Endothelial cell of umbilical vein (primary cell): ENCODE measurements at regions not wholly inside any gene's neighbourhood (a gene's known extent, or its start where the extent isn't known, plus 50 kb on each side); places are given as distances from the start of the nearest gene placed in this dataset.

Source experiments
- BruUV-seq: library from RNA; stranded (reverse); fragments of 400-500 nt; replicated peaks from 2 replicates; lab custom pipeline; 2021; lab: Mats Ljungman, UMichigan
- CTCF ChIA-PET: fragments of 300-600, 350-600 bp; sonication (Branson Sonifier 250); formaldehyde crosslinking; loops from one replicate; lab custom pipeline; 2021; ENCODE audit warnings: antibody characterized with exemption, inconsistent platforms; lab: Charles Lee
- POLR2A ChIA-PET: fragments of 300-600, 350-600 bp; sonication (Branson Sonifier 250); formaldehyde crosslinking; loops from one replicate; lab custom pipeline; 2021; ENCODE audit warnings: antibody characterized with exemption, inconsistent platforms; lab: Charles Lee
- DNase-seq: peaks from one replicate; pipeline ENCODE4 v3.0.0-alpha.2; 2011; ENCODE audit warnings: low read depth, low spot score
- FAIRE-seq: peaks from 2 replicates; lab custom pipeline; 2011; peaks lifted over from hg19 to GRCh38; lab: Jason Lieb, UNC
- H2AFZ ChIP-seq: 2 replicates; pipeline ENCODE4 v1.6.0; 2012; ENCODE audit warnings: low read depth, low read length, control low read depth, inconsistent platforms
- H3K27ac ChIP-seq: 2 replicates; pipeline ENCODE4 v1.5.1; 2011; ENCODE audit warnings: low read depth, mild to moderate bottlenecking, control low read depth, low read length, moderate library complexity; ENCODE audit not compliant: insufficient read depth
- H3K27me3 ChIP-seq, 2 experiments: 2 replicates each; pipeline versions ENCODE4 v1.6.0 to v1.6.1; 2011; ENCODE audit warnings: low read length in 2 of 2, mixed read lengths in 1 of 2; ENCODE audit not compliant: control insufficient read depth in 2 of 2, insufficient read depth in 2 of 2
- H3K36me3 ChIP-seq, 2 experiments: 2 replicates in 1 of 2; 3 replicates in 1 of 2; pipeline ENCODE4 v1.5.1; 2011; ENCODE audit warnings: low read length in 2 of 2, mild to moderate bottlenecking in 1 of 2, moderate library complexity in 1 of 2; ENCODE audit not compliant: control insufficient read depth in 2 of 2, insufficient read depth in 2 of 2; ENCODE audit errors: extremely low read depth in 1 of 2
- H3K4me1 ChIP-seq: 3 replicates; pipeline ENCODE4 v1.5.1; 2011; ENCODE audit warnings: mild to moderate bottlenecking, low read length; ENCODE audit not compliant: control insufficient read depth, insufficient read depth; ENCODE audit errors: extremely low read depth
- H3K4me2 ChIP-seq: 2 replicates; pipeline ENCODE4 v1.6.1; 2011; ENCODE audit warnings: low read length, control low read depth, mixed read lengths; ENCODE audit not compliant: insufficient read depth
- H3K4me3 ChIP-seq, 3 experiments: fragments of 200-600 bp in 1 of 3; sonication (generic), shearing (Covaris generic) in 1 of 3; replicated peaks in 1 of 3; 2 replicates each; pipeline ENCODE4 v1.5.1; 2011 to 2016; ENCODE audit warnings: control low read depth in 3 of 3, low read length in 3 of 3, mild to moderate bottlenecking in 2 of 3, inconsistent platforms in 1 of 3, low read depth in 1 of 3, moderate library complexity in 1 of 3; ENCODE audit not compliant: insufficient read depth in 1 of 3
- H3K79me2 ChIP-seq: 2 replicates; pipeline ENCODE4 v1.6.0; 2012; ENCODE audit warnings: low read length, inconsistent platforms; ENCODE audit not compliant: control insufficient read depth, insufficient read depth
- H3K9ac ChIP-seq: replicated peaks from 2 replicates; pipeline ENCODE3; 2011; ENCODE audit warnings: low read length, control low read depth; ENCODE audit not compliant: insufficient read depth; ENCODE audit errors: extremely low read depth
- H3K9me1 ChIP-seq: replicated peaks from 3 replicates; pipeline ENCODE4 v1.6.0; 2011; ENCODE audit warnings: mild to moderate bottlenecking, low read length; ENCODE audit not compliant: control insufficient read depth, insufficient read depth; ENCODE audit errors: extremely low read depth
- H3K9me3 ChIP-seq: replicated peaks from 2 replicates; pipeline ENCODE4 v1.5.1; 2012; ENCODE audit warnings: low read length, inconsistent platforms; ENCODE audit not compliant: control insufficient read depth, insufficient read depth
- H4K20me1 ChIP-seq: replicated peaks from 2 replicates; pipeline ENCODE3; 2011; ENCODE audit warnings: mild to moderate bottlenecking, low read length; ENCODE audit not compliant: control insufficient read depth, insufficient read depth; ENCODE audit errors: extremely low read depth
- CTCF ChIP-seq, 2 donors: IDR thresholded peaks; 1 replicate in 1 of 2; 2 replicates in 1 of 2; pipeline ENCODE4 v1.5.1; 2011; ENCODE audit warnings: low read length in 2 of 2, mild to moderate bottlenecking in 2 of 2, moderate library complexity in 2 of 2, control low read depth in 1 of 2, inconsistent platforms in 1 of 2, low read depth in 1 of 2; ENCODE audit not compliant: insufficient read depth in 1 of 2; ENCODE audit errors: extremely low read depth in 1 of 2
- EZH2 ChIP-seq: IDR thresholded peaks from 2 replicates; pipeline ENCODE4 v1.6.1; 2012; ENCODE audit warnings: borderline replicate concordance, low read depth, mild to moderate bottlenecking, moderate library complexity, low read length, inconsistent platforms; ENCODE audit not compliant: severe bottlenecking
- FOS ChIP-seq: IDR thresholded peaks from 2 replicates; pipeline ENCODE4 v1.6.1; 2011; ENCODE audit warnings: mild to moderate bottlenecking, low read length, moderate library complexity, borderline replicate concordance; ENCODE audit not compliant: insufficient read depth
- GATA2 ChIP-seq: IDR thresholded peaks from 2 replicates; pipeline ENCODE4 v1.7.0; 2011; ENCODE audit warnings: low read depth, mild to moderate bottlenecking, moderate library complexity, mixed read lengths, low read length; ENCODE audit not compliant: insufficient read length, insufficient read depth
- JUN ChIP-seq: IDR thresholded peaks from 2 replicates; pipeline ENCODE4 v1.6.1; 2011; ENCODE audit warnings: borderline replicate concordance, low read depth; ENCODE audit not compliant: insufficient read length, insufficient read depth
- MAX ChIP-seq: IDR thresholded peaks from 2 replicates; pipeline ENCODE4 v1.6.1; 2011; ENCODE audit not compliant: insufficient read depth, insufficient read length
- MYC ChIP-seq: IDR thresholded peaks from one replicate; pipeline ENCODE4 v1.6.1; 2011; ENCODE audit warnings: mild to moderate bottlenecking, low read depth, low read length
- POLR2A ChIP-seq: IDR thresholded peaks from 2 replicates; pipeline ENCODE4 v1.6.1; 2012; ENCODE audit warnings: low read depth, mild to moderate bottlenecking, control low read depth, low read length
- POLR2AphosphoS5 ChIP-seq: IDR thresholded peaks from 2 replicates; pipeline ENCODE4 v1.6.1; 2012; ENCODE audit warnings: low read depth, mild to moderate bottlenecking, control low read depth, low read length, moderate library complexity; ENCODE audit not compliant: insufficient read depth
- dilution Hi-C: fragments of 300-500 bp; cut with MboI; formaldehyde crosslinking; loops from one replicate; pipeline ENCODE4 v1.15.0; 2019; ENCODE audit warnings: low sequenced_read_pairs; ENCODE audit not compliant: extremely low pct_ligation_motif_present
- intact Hi-C: fragments of 100-400 bp; cut with micrococcal nuclease; formaldehyde crosslinking; loops from one replicate; pipeline ENCODE4 v1.10.0; 2022

DNA sequence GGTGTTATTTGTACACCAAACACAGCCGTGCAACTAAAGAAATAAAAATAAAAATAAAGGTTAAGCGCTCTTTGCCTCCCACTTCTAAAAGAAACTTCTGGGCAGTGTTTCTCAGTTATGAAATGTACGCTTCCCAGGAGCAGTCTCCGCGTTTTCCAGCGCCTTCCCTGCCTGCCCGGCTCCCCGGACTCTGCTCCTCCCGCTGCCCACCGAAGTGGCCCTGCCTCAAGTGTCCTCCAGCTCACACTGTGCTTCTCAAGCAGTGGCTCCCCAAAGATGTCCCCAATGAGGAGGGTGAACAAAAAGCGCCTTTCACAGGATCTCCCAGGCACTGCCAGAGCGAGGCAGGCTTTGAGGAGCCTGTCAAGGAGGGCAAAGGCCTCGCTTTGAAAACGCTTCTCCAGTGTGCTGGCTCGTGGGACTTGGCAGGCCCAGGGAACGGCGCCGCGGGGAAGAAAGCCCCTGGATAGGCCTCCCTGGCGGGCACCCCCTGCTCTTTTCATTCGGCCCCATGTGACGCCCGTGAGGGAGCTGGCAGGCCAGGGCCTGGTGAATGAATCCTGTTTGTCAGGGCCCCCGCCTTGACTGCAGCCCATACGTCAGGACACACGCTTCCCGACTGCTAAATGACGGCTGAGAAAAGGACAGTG lies 187.1 kb downstream of the FOXO1 start:
- no peaks in the 10 kb centered on the region for H4K20me1 ChIP-seq
- intact Hi-C loops (no loop called here), dilution Hi-C loops (no loop called here)
- H3K27ac ChIP-seq: no peak overlapping the region
- no peak overlapping the region for H3K4me3 ChIP-seq
- H3K36me3 ChIP-seq: no peaks in the 10 kb centered on the region
- no peak for DNase-seq
- H3K27me3 ChIP-seq: no peaks in the 10 kb centered on the region
- H3K9me3 ChIP-seq: no peaks in the 10 kb centered on the region
- H3K4me2 ChIP-seq: no peak overlapping the region
- H3K9me1 ChIP-seq: no peaks in the 10 kb centered on the region
- no peak overlapping the region for H2AFZ ChIP-seq
- H3K79me2 ChIP-seq: no peaks in the 10 kb centered on the region
- CTCF ChIA-PET: no interaction called here
- no peak for FAIRE-seq
- POLR2A ChIA-PET: no interaction called here
- H3K4me1 ChIP-seq: peaks cover 32% of the 10 kb centered on the region
- H3K9ac ChIP-seq: no peak overlapping the region
- TF ChIP-seq MAX: no peak
- TF ChIP-seq GATA2: no peak
- TF ChIP-seq MYC: no peak
- TF ChIP-seq JUN: no peak
- TF ChIP-seq EZH2: no peak
- TF ChIP-seq CTCF (IDR thresholded peaks at IDR 0.05; ENCODE audit: extremely low read depth in 1 of 2, insufficient read depth in 1 of 2, low read depth in 1 of 2, low read length in 2 of 2): no peak
- TF ChIP-seq POLR2A: no peak
- no peak for TF ChIP-seq POLR2AphosphoS5
- TF ChIP-seq FOS: no peak
- no TSS peak for BruUV-seq
